H9 (cell line): ENCODE measurements at regions not wholly inside any gene's neighbourhood (a gene's known extent, or its start where the extent isn't known, plus 50 kb on each side); places are given as distances from the start of the nearest gene placed in this dataset.

Source experiments
- DNase-seq: peaks from one replicate; pipeline ENCODE4 v3.0.0-alpha.2; 2017
- H2AFZ ChIP-seq: one replicate; pipeline ENCODE4 v1.6.1; 2013; ENCODE audit warnings: mild to moderate bottlenecking, low read length, control low read depth, moderate library complexity
- H2AK5ac ChIP-seq: 2 replicates; pipeline ENCODE4 v1.6.1; 2013; ENCODE audit warnings: low read length, control low read depth, mixed read lengths; ENCODE audit not compliant: insufficient read length
- H2BK120ac ChIP-seq: one replicate; pipeline ENCODE4 v1.6.1; 2013; ENCODE audit warnings: low read depth, mild to moderate bottlenecking, low read length, control low read depth, inconsistent platforms; ENCODE audit not compliant: poor library complexity, severe bottlenecking
- H2BK12ac ChIP-seq: 2 replicates; pipeline ENCODE4 v1.6.1; 2013; ENCODE audit warnings: low read length, control low read depth, mixed read lengths, low read depth; ENCODE audit not compliant: insufficient read length
- H2BK15ac ChIP-seq: 2 replicates; pipeline ENCODE4 v1.6.1; 2013; ENCODE audit warnings: low read depth, low read length, control low read depth
- H2BK20ac ChIP-seq: one replicate; pipeline ENCODE4 v1.6.1; 2013; ENCODE audit warnings: low read depth, mild to moderate bottlenecking, low read length, control low read depth, inconsistent platforms; ENCODE audit not compliant: poor library complexity, severe bottlenecking
- H2BK5ac ChIP-seq: 2 replicates; pipeline ENCODE4 v1.6.1; 2013; ENCODE audit warnings: low read length, control low read depth, mixed read lengths; ENCODE audit not compliant: insufficient read length
- H3K14ac ChIP-seq: 2 replicates; pipeline ENCODE4 v1.6.1; 2013; ENCODE audit warnings: low read length, control low read depth; ENCODE audit not compliant: insufficient read depth
- H3K18ac ChIP-seq: 2 replicates; pipeline ENCODE4 v1.6.1; 2013; ENCODE audit warnings: low read depth, mild to moderate bottlenecking, mixed read lengths, low read length, control low read depth; ENCODE audit not compliant: insufficient read length
- H3K23ac ChIP-seq: 2 replicates; pipeline ENCODE4 v1.6.1; 2013; ENCODE audit warnings: low read length, control low read depth, mixed read lengths, low read depth; ENCODE audit not compliant: insufficient read length
- H3K23me2 ChIP-seq: 2 replicates; pipeline ENCODE4 v1.6.1; 2013; ENCODE audit warnings: low read depth, mild to moderate bottlenecking, mixed read lengths, low read length, control low read depth; ENCODE audit not compliant: insufficient read length, poor library complexity, severe bottlenecking
- H3K27ac ChIP-seq: 2 replicates; pipeline ENCODE4 v1.5.1; 2013; ENCODE audit warnings: low read length, control low read depth, mixed read lengths, low read depth; ENCODE audit not compliant: insufficient read length
- H3K27me3 ChIP-seq: 2 replicates; pipeline ENCODE4 v1.6.1; 2013; ENCODE audit warnings: low read length, control low read depth, inconsistent platforms; ENCODE audit not compliant: insufficient read depth
- H3K4ac ChIP-seq: 2 replicates; pipeline ENCODE4 v1.6.1; 2013; ENCODE audit warnings: low read depth, mild to moderate bottlenecking, control low read depth, inconsistent platforms, low read length, moderate library complexity
- H3K4me1 ChIP-seq: 2 replicates; pipeline ENCODE4 v1.6.1; 2013; ENCODE audit warnings: low read length, control low read depth, inconsistent platforms; ENCODE audit not compliant: insufficient read depth
- H3K4me2 ChIP-seq: 2 replicates; pipeline ENCODE4 v1.6.1; 2013; ENCODE audit warnings: low read length, control low read depth, mixed read lengths; ENCODE audit not compliant: insufficient read length, insufficient read depth
- H3K56ac ChIP-seq: 2 replicates; pipeline ENCODE4 v1.6.1; 2013; ENCODE audit warnings: low read depth, mild to moderate bottlenecking, mixed read lengths, low read length, control low read depth; ENCODE audit not compliant: insufficient read length
- H3K79me1 ChIP-seq: 2 replicates; pipeline ENCODE4 v1.6.1; 2013; ENCODE audit warnings: low read depth, mild to moderate bottlenecking, moderate library complexity, low read length, control low read depth, inconsistent platforms; ENCODE audit not compliant: insufficient read depth, poor library complexity, severe bottlenecking
- H3K79me2 ChIP-seq: 2 replicates; pipeline ENCODE4 v1.6.1; 2013; ENCODE audit warnings: low read length, control low read depth, inconsistent platforms; ENCODE audit not compliant: insufficient read depth
- H3K9ac ChIP-seq: 2 replicates; pipeline ENCODE4 v1.6.1; 2013; ENCODE audit warnings: low read length, control low read depth, mixed read lengths; ENCODE audit not compliant: insufficient read length; ENCODE audit errors: extremely low read depth
- H3K9me3 ChIP-seq: one replicate; pipeline ENCODE4 v1.6.1; 2013; ENCODE audit warnings: low read depth, low read length, inconsistent platforms; ENCODE audit not compliant: control insufficient read depth
- H3T11ph ChIP-seq: one replicate; pipeline ENCODE4 v1.6.1; 2013; ENCODE audit warnings: mild to moderate bottlenecking, low read length, control low read depth, inconsistent platforms
- H4K20me1 ChIP-seq: one replicate; pipeline ENCODE4 v1.6.1; 2013; ENCODE audit not compliant: control insufficient read depth, insufficient read length, insufficient read depth
- H4K5ac ChIP-seq: 2 replicates; pipeline ENCODE4 v1.6.1; 2013; ENCODE audit warnings: low read depth, mild to moderate bottlenecking, mixed read lengths, low read length, control low read depth; ENCODE audit not compliant: insufficient read length
- H4K8ac ChIP-seq: replicated peaks from 2 replicates; pipeline ENCODE4 v1.6.1; 2013; ENCODE audit warnings: low read length, control low read depth, mixed read lengths, low read depth; ENCODE audit not compliant: insufficient read length
- H4K91ac ChIP-seq: 2 replicates; pipeline ENCODE4 v1.6.1; 2013; ENCODE audit warnings: low read depth, mild to moderate bottlenecking, moderate library complexity, mixed read lengths, low read length, control low read depth; ENCODE audit not compliant: insufficient read length
- H3K27ac Mint-ChIP-seq, 3 experiments: 2 replicates in 2 of 3; 3 replicates in 1 of 3; pipeline ENCODE4 v1.8.0; 2020 to 2021; ENCODE audit warnings: mixed read lengths in 3 of 3, mild to moderate bottlenecking in 1 of 3, moderate library complexity in 1 of 3
- H3K27me3 Mint-ChIP-seq: 2 replicates; pipeline ENCODE4 v1.8.0; 2021; ENCODE audit warnings: low read depth, mild to moderate bottlenecking, moderate library complexity, mixed read lengths
- H3K36me3 Mint-ChIP-seq, 3 experiments: 2 replicates in 2 of 3; 3 replicates in 1 of 3; pipeline ENCODE4 v1.8.0; 2020 to 2021; ENCODE audit warnings: low read depth in 3 of 3, mixed read lengths in 3 of 3; ENCODE audit not compliant: insufficient read depth in 1 of 3
- H3K4me1 Mint-ChIP-seq, 2 experiments: 2 replicates each; pipeline ENCODE4 v1.8.0; 2020; ENCODE audit warnings: mixed read lengths in 2 of 2
- H3K4me3 Mint-ChIP-seq, 2 experiments: 2 replicates in 1 of 2; 3 replicates in 1 of 2; pipeline ENCODE4 v1.8.0; 2020 to 2021; ENCODE audit warnings: mild to moderate bottlenecking in 2 of 2, mixed read lengths in 2 of 2, moderate library complexity in 1 of 2
- H3K9me3 Mint-ChIP-seq, 2 experiments: 2 replicates in 1 of 2; 3 replicates in 1 of 2; pipeline ENCODE4 v1.8.0; 2020; ENCODE audit warnings: mild to moderate bottlenecking in 2 of 2, mixed read lengths in 2 of 2, moderate library complexity in 1 of 2
- WGBS: extraction: QIAGEN DNeasy Blood & Tissue Kit; methylation state at CpG from one replicate; pipeline ENCODE4 v1.1.7; 2013; ENCODE audit warnings: missing lambda C conversion rate, low lambda C conversion rate, mixed read lengths; ENCODE audit not compliant: insufficient read length; ENCODE audit errors: extremely low coverage; 5-methylcytosine and 5-hydroxymethylcytosine counted together
- TF ChIP-seq, protein P1 (sequence below): fragments of 200-600 bp; sonication (generic); conservative IDR thresholded peaks from 3 replicates; pipeline ENCODE4 v1.8.0; 2021; ENCODE audit warnings: antibody characterized with exemption, mild to moderate bottlenecking

DNA sequence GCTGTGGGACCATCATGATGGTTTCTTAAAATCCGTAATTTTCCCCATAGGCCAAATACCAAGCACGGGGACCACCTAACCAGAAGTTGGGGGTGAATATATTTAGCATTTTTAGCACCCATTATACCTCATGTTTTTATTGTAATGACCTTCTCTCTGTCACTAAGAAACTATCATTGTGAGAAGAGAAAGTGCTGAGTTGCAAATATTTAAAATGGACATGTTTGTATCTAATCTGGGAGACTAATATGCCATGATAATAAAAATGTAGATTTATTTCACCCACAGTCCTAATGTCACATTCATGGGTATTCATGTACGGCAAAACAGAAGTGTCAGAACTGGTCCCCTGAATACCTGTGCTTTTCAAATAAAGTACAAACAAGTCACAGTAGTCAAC is 398.9 kb upstream of the NR2F2 start:
- H3K4ac ChIP-seq: no peak overlapping the region
- no peak overlapping the region for H2BK120ac ChIP-seq
- no peak overlapping the region for H2AK5ac ChIP-seq

More for the DNA sequence above, 398.9 kb upstream of the NR2F2 start:
- Mint-ChIP-seq H3K4me1 (no peaks in the 10 kb centered on the region), H3K9me3 (no peaks in the 10 kb centered on the region), H3K27me3 (peaks cover 11% of the 10 kb centered on the region), H3K4me3 (no peak overlapping the region), H3K36me3 (no peaks in the 10 kb centered on the region), H3K27ac (no peak overlapping the region)
- H2BK12ac ChIP-seq: no peak overlapping the region
- no peak overlapping the region for H3K56ac ChIP-seq
- no peak overlapping the region for H4K8ac ChIP-seq
- H2BK20ac ChIP-seq: no peak overlapping the region
- H3K23ac ChIP-seq: no peak overlapping the region
- no peak overlapping the region for H4K91ac ChIP-seq
- H2BK15ac ChIP-seq: no peak overlapping the region
- H4K5ac ChIP-seq: no peak overlapping the region
- H3K23me2 ChIP-seq: no peaks in the 10 kb centered on the region
- H3K4me2 ChIP-seq: no peak overlapping the region
- TF ChIP-seq, protein P1, sequence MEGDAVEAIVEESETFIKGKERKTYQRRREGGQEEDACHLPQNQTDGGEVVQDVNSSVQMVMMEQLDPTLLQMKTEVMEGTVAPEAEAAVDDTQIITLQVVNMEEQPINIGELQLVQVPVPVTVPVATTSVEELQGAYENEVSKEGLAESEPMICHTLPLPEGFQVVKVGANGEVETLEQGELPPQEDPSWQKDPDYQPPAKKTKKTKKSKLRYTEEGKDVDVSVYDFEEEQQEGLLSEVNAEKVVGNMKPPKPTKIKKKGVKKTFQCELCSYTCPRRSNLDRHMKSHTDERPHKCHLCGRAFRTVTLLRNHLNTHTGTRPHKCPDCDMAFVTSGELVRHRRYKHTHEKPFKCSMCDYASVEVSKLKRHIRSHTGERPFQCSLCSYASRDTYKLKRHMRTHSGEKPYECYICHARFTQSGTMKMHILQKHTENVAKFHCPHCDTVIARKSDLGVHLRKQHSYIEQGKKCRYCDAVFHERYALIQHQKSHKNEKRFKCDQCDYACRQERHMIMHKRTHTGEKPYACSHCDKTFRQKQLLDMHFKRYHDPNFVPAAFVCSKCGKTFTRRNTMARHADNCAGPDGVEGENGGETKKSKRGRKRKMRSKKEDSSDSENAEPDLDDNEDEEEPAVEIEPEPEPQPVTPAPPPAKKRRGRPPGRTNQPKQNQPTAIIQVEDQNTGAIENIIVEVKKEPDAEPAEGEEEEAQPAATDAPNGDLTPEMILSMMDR: no peak
- no peaks in the 10 kb centered on the region for H4K20me1 ChIP-seq
- no peak overlapping the region for H3K9ac ChIP-seq
- no CpG with 5 or more reads among the region's 3 CpGs for WGBS
- H3K27ac ChIP-seq: no peak overlapping the region
- no peaks in the 10 kb centered on the region for H3K79me2 ChIP-seq
- H3K9me3 ChIP-seq: no peaks in the 10 kb centered on the region
- H2BK5ac ChIP-seq: no peak overlapping the region
- H3T11ph ChIP-seq: no peak overlapping the region
- H3K18ac ChIP-seq: no peak overlapping the region
- no peaks in the 10 kb centered on the region for H3K79me1 ChIP-seq
- H3K14ac ChIP-seq: no peak overlapping the region
- H3K4me1 ChIP-seq: no peaks in the 10 kb centered on the region
- no peak overlapping the region for H2AFZ ChIP-seq
- no peaks in the 10 kb centered on the region for H3K27me3 ChIP-seq
- DNase-seq: no peak
